Ascending aorta (tissue), 2 donors: ENCODE measurements at regions not wholly inside any gene's neighbourhood (a gene's known extent, or its start where the extent isn't known, plus 50 kb on each side); places are given as distances from the start of the nearest gene placed in this dataset.

ENCODE experiments used
- DNase-seq, 2 donors: peaks; one replicate each; pipeline ENCODE4 v3.0.0-alpha.2; 2019; ENCODE audit warnings: low spot score in 2 of 2
- H3K27ac ChIP-seq, 2 donors: fragments of 200-600 bp; sonication (generic); one replicate each; pipeline ENCODE4 v1.5.1; 2016 to 2017; ENCODE audit warnings: mild to moderate bottlenecking in 1 of 2
- H3K27me3 ChIP-seq: fragments of 200-600 bp; sonication (generic); one replicate; pipeline ENCODE4 v1.5.1; 2017
- H3K36me3 ChIP-seq, 2 donors: fragments of 200-600 bp; sonication (generic); one replicate each; pipeline ENCODE4 v1.5.1; 2016
- H3K4me1 ChIP-seq, 2 donors: fragments of 200-600 bp; sonication (generic); one replicate each; pipeline ENCODE4 v1.5.1; 2016 to 2017; ENCODE audit warnings: mild to moderate bottlenecking in 1 of 2
- H3K4me3 ChIP-seq, 2 donors: fragments of 200-600 bp; sonication (generic); one replicate each; pipeline ENCODE4 v1.5.1; 2016 to 2017; ENCODE audit warnings: mild to moderate bottlenecking in 1 of 2
- H3K9me3 ChIP-seq, 2 donors: fragments of 200-600 bp; sonication (generic); one replicate each; pipeline ENCODE4 v1.5.1; 2016
- intact Hi-C: fragments of 100-400 bp; cut with DNase I; formaldehyde crosslinking; loops from one replicate; pipeline ENCODE4 v1.15.1; 2023
- TF ChIP-seq, protein P1 (sequence below), 3 experiments: fragments of 200-600 bp in 2 of 3; fragments of 450-650 bp in 1 of 3; sonication (generic) in 2 of 3; IDR thresholded peaks; one replicate each; pipeline ENCODE4 v1.5.1; 2016 to 2019; ENCODE audit warnings: antibody characterized with exemption in 3 of 3, mild to moderate bottlenecking in 1 of 3, moderate library complexity in 1 of 3

DNA sequence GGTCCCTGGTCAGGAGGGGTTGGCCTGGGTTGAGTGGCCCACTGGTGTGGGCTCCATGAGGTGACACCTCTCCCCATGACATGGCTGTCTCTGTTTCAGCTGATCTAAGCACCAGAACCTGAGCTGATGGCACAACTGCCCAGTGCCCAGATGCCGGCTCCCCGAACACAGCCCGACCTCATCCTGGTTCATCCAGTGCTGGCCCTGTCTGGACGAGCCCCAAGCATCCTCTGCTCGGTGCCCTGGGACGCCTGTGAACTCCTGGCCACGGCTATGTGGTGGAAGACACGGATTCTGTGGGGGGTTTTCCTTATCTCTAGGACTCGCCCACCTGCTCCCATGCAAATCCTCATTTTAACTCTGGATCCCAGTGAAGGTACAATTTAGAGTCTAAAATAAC is 389.2 kb downstream of the SHANK2 start:
- H3K4me1 ChIP-seq = no peaks in the 10 kb centered on the region
- no peaks in the 10 kb centered on the region for H3K27me3 ChIP-seq
- H3K9me3 ChIP-seq = no peaks in the 10 kb centered on the region
- intact Hi-C loops = no loop called here
- no peak for DNase-seq
- no peak overlapping the region for H3K27ac ChIP-seq
- TF ChIP-seq, protein P1, sequence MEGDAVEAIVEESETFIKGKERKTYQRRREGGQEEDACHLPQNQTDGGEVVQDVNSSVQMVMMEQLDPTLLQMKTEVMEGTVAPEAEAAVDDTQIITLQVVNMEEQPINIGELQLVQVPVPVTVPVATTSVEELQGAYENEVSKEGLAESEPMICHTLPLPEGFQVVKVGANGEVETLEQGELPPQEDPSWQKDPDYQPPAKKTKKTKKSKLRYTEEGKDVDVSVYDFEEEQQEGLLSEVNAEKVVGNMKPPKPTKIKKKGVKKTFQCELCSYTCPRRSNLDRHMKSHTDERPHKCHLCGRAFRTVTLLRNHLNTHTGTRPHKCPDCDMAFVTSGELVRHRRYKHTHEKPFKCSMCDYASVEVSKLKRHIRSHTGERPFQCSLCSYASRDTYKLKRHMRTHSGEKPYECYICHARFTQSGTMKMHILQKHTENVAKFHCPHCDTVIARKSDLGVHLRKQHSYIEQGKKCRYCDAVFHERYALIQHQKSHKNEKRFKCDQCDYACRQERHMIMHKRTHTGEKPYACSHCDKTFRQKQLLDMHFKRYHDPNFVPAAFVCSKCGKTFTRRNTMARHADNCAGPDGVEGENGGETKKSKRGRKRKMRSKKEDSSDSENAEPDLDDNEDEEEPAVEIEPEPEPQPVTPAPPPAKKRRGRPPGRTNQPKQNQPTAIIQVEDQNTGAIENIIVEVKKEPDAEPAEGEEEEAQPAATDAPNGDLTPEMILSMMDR (IDR thresholded peaks at IDR 0.05) = no peak
- no peaks in the 10 kb centered on the region for H3K36me3 ChIP-seq
- H3K4me3 ChIP-seq = no peak overlapping the region

DNA sequence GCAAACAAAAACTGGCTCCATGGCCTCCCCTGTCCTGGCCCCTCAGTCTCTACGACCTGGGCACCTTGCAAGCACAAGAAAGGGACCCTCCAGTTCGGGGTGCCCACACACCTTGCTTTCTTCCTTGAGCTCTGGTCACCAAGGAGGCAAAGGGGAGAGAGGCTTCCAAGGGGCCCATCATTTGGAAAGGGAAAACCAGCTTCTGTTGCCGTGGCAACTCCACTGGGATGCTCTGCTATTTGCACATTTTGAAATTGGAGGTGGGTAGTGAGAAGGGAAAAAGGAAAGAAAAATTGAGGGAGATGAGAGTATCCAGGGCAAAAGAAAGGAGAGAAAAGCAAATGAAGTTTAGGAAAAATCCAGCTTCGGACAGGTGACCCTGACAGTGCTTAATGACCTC is 388.4 kb downstream of the SHANK2 start:
- no peak overlapping the region for H3K27ac ChIP-seq
- intact Hi-C loops = no loop called here
- H3K4me1 ChIP-seq = no peaks in the 10 kb centered on the region
- no peaks in the 10 kb centered on the region for H3K27me3 ChIP-seq
- TF ChIP-seq, protein P1 (IDR thresholded peaks at IDR 0.05) = no peak
- H3K36me3 ChIP-seq = no peaks in the 10 kb centered on the region
- no peak for DNase-seq
- H3K4me3 ChIP-seq = no peak overlapping the region
- no peaks in the 10 kb centered on the region for H3K9me3 ChIP-seq

DNA sequence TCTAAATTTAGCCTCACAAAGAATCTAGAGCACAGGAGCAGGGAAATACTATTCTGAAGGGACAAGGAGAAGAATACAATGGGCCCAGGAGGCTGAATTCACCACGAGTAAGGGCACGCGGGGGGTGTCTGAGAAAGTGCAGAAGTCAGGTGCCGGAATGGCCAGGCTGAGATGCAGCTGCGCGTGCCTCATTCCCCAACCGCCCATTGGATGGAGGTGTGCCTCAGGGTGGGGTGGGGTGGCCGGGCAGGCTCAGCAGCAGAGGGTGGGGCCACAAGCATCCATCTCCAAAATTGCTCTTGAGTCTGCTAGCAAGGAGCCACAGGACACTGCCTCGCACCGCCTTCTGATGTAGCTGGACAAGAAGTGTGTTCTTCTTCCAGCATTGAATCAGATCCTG is 387.0 kb downstream of the SHANK2 start:
- Histone ChIP-seq H3K27ac (no peak overlapping the region), H3K9me3 (no peaks in the 10 kb centered on the region), H3K4me1 (no peaks in the 10 kb centered on the region), H3K4me3 (no peak overlapping the region), H3K36me3 (no peaks in the 10 kb centered on the region), H3K27me3 (no peaks in the 10 kb centered on the region)
- intact Hi-C loops = no loop called here
- DNase-seq = no peak
- TF ChIP-seq, protein P1 (IDR thresholded peaks at IDR 0.05) = no peak

DNA sequence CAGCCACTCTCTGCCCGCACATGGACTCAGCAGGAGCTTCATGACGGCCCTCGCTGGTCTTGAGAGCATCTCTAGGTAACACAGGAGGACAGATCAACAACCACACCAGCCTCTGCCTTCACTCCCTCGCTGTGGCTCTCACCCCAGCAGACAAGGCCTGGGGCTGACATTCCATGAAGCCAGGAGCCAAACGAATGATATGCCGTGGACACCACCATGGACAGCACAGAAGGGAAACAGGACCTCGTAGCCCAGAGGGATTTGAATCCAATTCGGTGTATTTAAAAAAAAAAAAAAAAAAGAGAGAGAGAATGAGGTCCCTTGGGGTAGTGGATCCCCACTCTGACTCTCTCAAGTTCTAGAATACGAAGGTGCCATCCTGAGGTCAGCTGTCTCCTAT is 385.5 kb downstream of the SHANK2 start:
- Histone ChIP-seq H3K27ac (no peak overlapping the region), H3K4me1 (no peaks in the 10 kb centered on the region), H3K4me3 (no peak overlapping the region), H3K36me3 (no peaks in the 10 kb centered on the region), H3K9me3 (no peaks in the 10 kb centered on the region), H3K27me3 (no peaks in the 10 kb centered on the region)
- intact Hi-C loops = no loop called here
- no peak for DNase-seq
- TF ChIP-seq, protein P1 (IDR thresholded peaks at IDR 0.05) = no peak

DNA sequence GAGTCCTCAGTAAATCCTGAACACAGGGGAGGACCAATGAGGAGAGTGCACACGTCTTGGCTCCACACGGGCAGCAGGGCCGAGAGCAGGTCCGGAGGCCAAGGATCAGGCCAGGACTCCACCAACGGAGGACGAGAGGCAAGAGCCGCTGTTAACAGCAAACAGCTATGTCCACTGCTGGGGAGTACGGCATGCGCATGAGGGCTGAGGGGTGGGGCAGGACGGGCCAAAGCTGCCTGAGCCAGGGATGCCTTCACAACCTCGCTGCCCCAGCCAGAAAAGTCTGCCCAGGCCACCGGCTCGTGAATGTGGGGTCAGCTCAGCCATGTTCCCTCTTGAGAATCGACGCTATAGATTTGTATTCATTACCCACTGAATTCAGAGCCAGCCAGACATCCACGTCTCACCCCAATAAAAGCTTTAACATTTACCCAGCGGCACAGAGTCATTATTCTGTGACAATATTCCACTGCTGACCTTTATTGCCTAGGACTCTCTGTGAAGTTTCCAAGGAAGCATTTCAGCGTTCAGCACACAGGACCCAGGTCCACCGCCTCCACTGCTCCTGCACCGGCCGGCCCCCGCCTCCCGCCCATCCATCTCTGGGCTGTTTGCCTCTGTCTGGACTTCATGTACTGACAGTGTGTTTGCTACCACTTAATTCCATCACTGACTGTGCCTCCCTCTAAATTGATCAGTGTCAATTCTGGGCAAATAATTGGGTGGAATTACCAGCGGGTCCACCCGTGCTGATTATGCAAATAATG is 384.9 kb downstream of the SHANK2 start:
- no peaks in the 10 kb centered on the region for H3K4me1 ChIP-seq
- H3K9me3 ChIP-seq = no peaks in the 10 kb centered on the region
- no peaks in the 10 kb centered on the region for H3K36me3 ChIP-seq
- DNase-seq = no peak
- intact Hi-C loops = no loop called here
- H3K4me3 ChIP-seq = no peak overlapping the region
- no peak overlapping the region for H3K27ac ChIP-seq
- no peaks in the 10 kb centered on the region for H3K27me3 ChIP-seq
- TF ChIP-seq, protein P1 (IDR thresholded peaks at IDR 0.05) = no peak
